VCaP (cell line): ENCODE measurements at regions not wholly inside any gene's neighbourhood (a gene's known extent, or its start where the extent isn't known, plus 50 kb on each side); places are given as distances from the start of the nearest gene placed in this dataset.
"Not testable (repeated sequence)": the region's sequence is repeated elsewhere in the genome, so short reads cannot be mapped to it uniquely, and the experiment has no call there.

ENCODE experiments used
- H3K27ac ChIP-seq: fragments of 450-650 bp; 2 replicates; pipeline ENCODE4 v1.5.1; 2017
- CTCF ChIP-seq: fragments of 450-650 bp; conservative IDR thresholded peaks from 2 replicates; pipeline ENCODE4 v1.5.1; 2017; ENCODE audit warnings: mild to moderate bottlenecking, moderate library complexity

- H3K27ac ChIP-seq: no peak overlapping the region
- TF ChIP-seq CTCF: no peak
Measured at GRCh38 chr3:177862962-177863491, 665.7 kb upstream of the TBL1XR1 start.

GRCh38 chr3:177871267-177871666 is 665.0 kb upstream of the KCNMB2 start:
- H3K27ac ChIP-seq: not testable (repeated sequence)

GRCh38 chr3:177878192-177878591 is 658.0 kb upstream of the KCNMB2 start:
- H3K27ac ChIP-seq: no peak overlapping the region

GRCh38 chr3:177878957-177879356 is 657.3 kb upstream of the KCNMB2 start:
- no peak overlapping the region for H3K27ac ChIP-seq
- no peak for TF ChIP-seq CTCF

More at GRCh38 chr3:177878192-177878591, 658.0 kb upstream of the KCNMB2 start:
- no peak for TF ChIP-seq CTCF

GRCh38 chr3:177881351-177881750 is 654.9 kb upstream of the KCNMB2 start:
- no peak for TF ChIP-seq CTCF
- H3K27ac ChIP-seq: no peak overlapping the region

- no peak for TF ChIP-seq CTCF
- no peak overlapping the region for H3K27ac ChIP-seq
Measured at GRCh38 chr3:177882124-177882648, 654.0 kb upstream of the KCNMB2 start.

- TF ChIP-seq CTCF: no peak
- no peak overlapping the region for H3K27ac ChIP-seq
Measured at GRCh38 chr3:177883091-177883490, 653.1 kb upstream of the KCNMB2 start.

GRCh38 chr3:177883957-177884356 is 652.3 kb upstream of the KCNMB2 start:
- TF ChIP-seq CTCF: no peak
- no peak overlapping the region for H3K27ac ChIP-seq
